ENCODE measurements at regions not wholly inside any gene's neighbourhood (a gene's known extent, or its start where the extent isn't known, plus 50 kb on each side); places are given as distances from the start of the nearest gene placed in this dataset.

DNA sequence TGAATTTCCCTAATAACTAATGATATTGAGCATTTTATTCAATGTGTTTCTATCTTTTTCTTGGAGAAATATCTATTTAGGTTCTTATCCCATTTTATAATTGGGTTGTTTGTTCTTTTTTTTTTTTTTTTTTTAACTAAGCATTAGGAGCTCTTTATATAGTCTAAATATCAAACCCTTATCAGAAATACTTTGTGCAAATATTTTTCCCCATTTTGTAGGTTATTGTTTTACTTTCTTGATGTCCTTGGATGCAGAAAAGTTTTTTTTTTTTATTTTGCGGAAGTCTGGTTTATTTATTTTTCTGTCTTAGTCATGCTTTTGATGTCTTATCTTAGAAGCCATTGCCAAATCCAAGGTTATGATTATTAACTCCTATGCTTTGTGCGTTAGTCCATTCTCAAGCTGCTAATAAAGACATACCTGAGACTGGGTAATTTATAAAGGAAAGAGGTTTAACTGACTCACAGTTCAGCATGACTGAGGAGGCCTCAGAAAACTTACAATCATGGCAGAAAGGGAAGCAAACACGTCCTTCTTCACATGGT, 434.3 kb upstream of the TBX3 start:
- DNase-seq, result no peak
- H3K79me2 ChIP-seq (ENCODE audit: low read length), result no peaks in the 10 kb centered on the region

DNA sequence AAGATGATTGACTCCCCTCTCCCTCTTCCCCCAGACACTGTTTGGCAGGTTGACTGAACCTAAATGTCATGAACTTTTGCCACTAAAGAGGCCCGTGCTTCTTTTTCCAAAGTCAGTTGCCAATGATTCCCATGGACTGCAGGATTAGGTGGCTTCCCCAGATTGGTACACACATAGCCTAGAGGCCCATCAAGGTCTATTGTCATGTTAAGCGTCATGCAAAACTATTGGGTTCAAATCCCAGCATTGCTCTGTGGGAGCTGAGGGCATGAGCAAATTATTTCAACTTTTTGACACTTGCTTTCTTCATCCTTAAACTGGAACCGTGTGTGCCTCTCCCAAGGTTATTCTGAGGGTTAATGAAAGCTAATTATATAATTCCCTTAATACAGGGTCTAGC, 430.2 kb upstream of the TBX3 start:
- no peaks in the 10 kb centered on the region for H4K20me1 ChIP-seq (ENCODE audit: insufficient read depth, low read depth, low read length)
- H3K4me3 ChIP-seq (ENCODE audit: low read length), result no peak overlapping the region
- H3K4me1 ChIP-seq (ENCODE audit: low read length), result no peaks in the 10 kb centered on the region
- H3K4me2 ChIP-seq (ENCODE audit: low read depth, low read length, poor library complexity, severe bottlenecking), result no peak overlapping the region
- no peak for DNase-seq
- no peaks in the 10 kb centered on the region for H3K9me2 ChIP-seq (replicated peaks; ENCODE audit: insufficient read depth, low read length)
- H3K9me3 ChIP-seq (ENCODE audit: low read length), result peaks cover 8% of the 10 kb centered on the region
- H3K36me3 ChIP-seq (ENCODE audit: insufficient read depth, low read length), result no peaks in the 10 kb centered on the region
- no peak overlapping the region for H3K27ac ChIP-seq (ENCODE audit: low read length)
- no peak overlapping the region for H2AFZ ChIP-seq (ENCODE audit: low read length)
- H3K27me3 ChIP-seq (ENCODE audit: low read length), result no peaks in the 10 kb centered on the region
- H3K9ac ChIP-seq (ENCODE audit: low read length), result no peak overlapping the region
- H3K79me2 ChIP-seq (ENCODE audit: low read length), result no peaks in the 10 kb centered on the region

More for the DNA sequence above, 434.3 kb upstream of the TBX3 start:
- Histone ChIP-seq H3K4me3 (ENCODE audit: low read length) (no peak overlapping the region), H3K9me2 (replicated peaks; ENCODE audit: insufficient read depth, low read length) (no peaks in the 10 kb centered on the region), H3K4me1 (ENCODE audit: low read length) (no peaks in the 10 kb centered on the region), H2AFZ (ENCODE audit: low read length) (no peak overlapping the region), H4K20me1 (ENCODE audit: insufficient read depth, low read depth, low read length) (no peaks in the 10 kb centered on the region), H3K27me3 (ENCODE audit: low read length) (no peaks in the 10 kb centered on the region), H3K36me3 (ENCODE audit: insufficient read depth, low read length) (no peaks in the 10 kb centered on the region), H3K9ac (ENCODE audit: low read length) (no peak overlapping the region), H3K27ac (ENCODE audit: low read length) (no peak overlapping the region), H3K9me3 (ENCODE audit: low read length) (peaks cover 3% of the 10 kb centered on the region), H3K4me2 (ENCODE audit: low read depth, low read length, poor library complexity, severe bottlenecking) (no peak overlapping the region)

DNA sequence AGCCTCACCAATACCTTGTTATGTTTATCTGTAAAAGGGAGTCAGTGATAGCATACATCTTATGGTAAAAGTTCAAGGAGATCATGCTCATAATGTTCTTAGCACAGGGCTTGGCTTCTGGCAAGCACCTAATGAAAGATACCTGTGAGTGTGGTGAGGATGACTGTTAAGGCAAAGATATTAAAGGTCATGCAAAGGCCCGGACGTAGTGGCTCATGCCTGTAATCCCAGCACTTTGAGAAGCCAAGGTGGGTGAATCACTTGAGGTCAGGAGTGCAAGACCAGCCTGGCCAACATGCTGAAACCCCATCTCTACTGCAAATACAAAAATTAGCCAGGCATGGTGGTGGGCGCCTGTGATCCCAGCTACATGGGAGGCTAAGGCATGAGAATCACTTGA, 425.9 kb upstream of the TBX3 start:
- Histone ChIP-seq H3K27me3 (ENCODE audit: low read length) (no peaks in the 10 kb centered on the region), H3K4me1 (ENCODE audit: low read length) (no peaks in the 10 kb centered on the region), H3K4me3 (ENCODE audit: low read length) (no peak overlapping the region), H3K9me2 (replicated peaks; ENCODE audit: insufficient read depth, low read length) (no peaks in the 10 kb centered on the region), H3K27ac (ENCODE audit: low read length) (no peak overlapping the region), H3K4me2 (ENCODE audit: low read depth, low read length, poor library complexity, severe bottlenecking) (no peak overlapping the region), H3K79me2 (ENCODE audit: low read length) (no peaks in the 10 kb centered on the region), H2AFZ (ENCODE audit: low read length) (no peak overlapping the region), H4K20me1 (ENCODE audit: insufficient read depth, low read depth, low read length) (no peaks in the 10 kb centered on the region), H3K9me3 (ENCODE audit: low read length) (peaks cover 6% of the 10 kb centered on the region), H3K36me3 (ENCODE audit: insufficient read depth, low read length) (no peaks in the 10 kb centered on the region), H3K9ac (ENCODE audit: low read length) (no peak overlapping the region)
- no peak for DNase-seq

DNA sequence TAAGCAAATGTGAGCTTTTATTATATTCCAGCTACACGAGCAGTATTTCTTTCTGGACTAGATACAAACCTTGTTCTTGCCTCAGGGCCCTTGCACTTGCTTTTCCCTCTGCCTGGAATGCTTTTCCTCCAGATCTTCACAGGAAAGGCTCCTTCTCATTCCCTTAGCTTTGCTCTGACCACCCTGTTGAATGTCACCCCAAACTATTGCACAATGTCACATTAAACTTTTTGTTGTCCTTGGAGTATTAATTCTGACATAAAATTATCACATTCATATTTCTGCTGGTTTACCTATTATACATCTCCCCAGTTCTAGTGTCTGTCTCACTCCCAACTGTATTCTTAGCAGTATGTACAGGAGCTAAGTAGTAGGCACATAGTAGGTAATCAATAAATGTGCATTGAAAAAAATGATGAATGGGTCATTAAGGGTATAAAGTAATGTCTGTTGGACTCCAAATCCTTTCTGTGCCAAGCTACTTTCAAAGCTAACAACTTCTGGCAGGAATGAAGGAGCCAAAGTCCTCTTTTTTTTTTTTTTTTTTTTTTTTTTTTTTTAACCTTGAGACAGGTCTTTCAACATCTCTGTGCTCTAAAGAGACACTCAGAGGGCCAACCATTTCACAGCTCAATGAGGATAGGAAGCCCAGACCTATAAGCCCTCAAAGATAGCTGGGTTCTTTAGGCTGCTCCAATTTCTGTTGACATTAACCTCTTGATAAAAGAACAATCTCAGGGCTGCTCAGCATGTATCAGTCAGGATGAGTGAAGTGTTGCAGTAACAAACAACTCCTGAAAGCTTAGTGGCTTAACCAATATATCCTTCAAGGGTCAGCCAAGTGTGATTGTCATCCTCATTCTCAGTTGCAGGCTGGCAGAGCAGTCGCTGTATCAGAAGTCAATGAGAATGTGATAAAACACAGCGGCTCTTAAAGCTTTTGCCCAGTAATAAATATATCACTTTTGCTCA, 424.4 kb upstream of the TBX3 start:
- no peak overlapping the region for H3K4me2 ChIP-seq (ENCODE audit: low read depth, low read length, poor library complexity, severe bottlenecking)
- no peaks in the 10 kb centered on the region for H3K27me3 ChIP-seq (ENCODE audit: low read length)
- H3K4me1 ChIP-seq (ENCODE audit: low read length), result no peaks in the 10 kb centered on the region
- DNase-seq, result no peak
- H4K20me1 ChIP-seq (ENCODE audit: insufficient read depth, low read depth, low read length), result no peaks in the 10 kb centered on the region
- H3K9me2 ChIP-seq (replicated peaks; ENCODE audit: insufficient read depth, low read length), result no peaks in the 10 kb centered on the region
- H3K9me3 ChIP-seq (ENCODE audit: low read length), result peaks cover 6% of the 10 kb centered on the region
- no peak overlapping the region for H3K9ac ChIP-seq (ENCODE audit: low read length)
- H3K79me2 ChIP-seq (ENCODE audit: low read length), result no peaks in the 10 kb centered on the region
- H3K27ac ChIP-seq (ENCODE audit: low read length), result no peak overlapping the region
- H3K4me3 ChIP-seq (ENCODE audit: low read length), result no peak overlapping the region
- H2AFZ ChIP-seq (ENCODE audit: low read length), result no peak overlapping the region
- H3K36me3 ChIP-seq (ENCODE audit: insufficient read depth, low read length), result no peaks in the 10 kb centered on the region

DNA sequence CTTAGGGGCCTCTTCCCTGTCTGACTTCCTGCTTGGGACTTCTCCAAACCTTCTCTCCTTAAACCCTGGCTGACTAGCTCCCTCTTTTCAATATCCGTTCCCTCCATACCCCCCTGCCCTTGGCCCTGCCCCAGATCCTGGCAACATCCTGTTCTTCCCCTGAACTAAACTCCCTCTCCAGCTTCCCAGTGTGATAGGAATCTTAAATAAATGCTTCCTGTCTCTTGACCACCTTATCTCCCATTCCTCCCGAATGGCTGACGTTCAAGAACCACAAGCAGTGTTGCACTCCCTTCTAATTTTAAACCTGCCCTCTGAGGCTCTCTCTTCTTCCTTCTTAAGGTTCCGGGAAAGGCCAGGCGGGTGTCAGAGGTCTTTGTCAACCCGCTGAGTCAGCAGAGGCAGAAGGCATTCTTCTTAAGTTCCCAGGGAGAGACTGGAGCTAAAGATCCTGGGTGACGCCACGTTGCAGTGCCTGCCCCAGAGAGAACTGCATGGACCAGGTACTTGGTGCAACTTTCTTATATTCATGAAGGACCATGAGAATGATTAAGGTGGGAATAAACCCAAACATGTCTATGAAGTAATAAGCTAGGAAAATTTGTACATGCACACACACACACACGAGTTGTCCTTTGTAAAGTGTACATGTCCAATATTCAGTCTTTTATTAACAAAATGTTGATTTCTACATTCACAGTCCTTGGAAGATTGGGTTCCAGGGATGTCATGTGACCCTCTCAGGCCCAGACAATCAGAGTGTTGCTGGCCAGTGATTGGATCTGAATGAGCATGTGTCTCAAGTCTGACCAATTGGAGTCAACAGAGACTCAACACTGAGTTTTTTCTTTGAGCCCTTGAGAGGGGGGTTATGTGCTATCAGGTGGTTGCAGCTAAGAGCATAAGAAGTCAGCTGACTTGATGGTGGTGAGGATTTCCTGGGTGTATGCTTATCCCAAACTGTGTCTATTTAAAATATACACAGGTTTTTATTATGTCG, 420.2 kb upstream of the TBX3 start:
- H3K27ac ChIP-seq (ENCODE audit: low read length), result no peak overlapping the region
- H3K9me2 ChIP-seq (replicated peaks; ENCODE audit: insufficient read depth, low read length), result no peaks in the 10 kb centered on the region
- no peak overlapping the region for H2AFZ ChIP-seq (ENCODE audit: low read length)
- H3K9me3 ChIP-seq (ENCODE audit: low read length), result no peaks in the 10 kb centered on the region
- no peaks in the 10 kb centered on the region for H3K4me1 ChIP-seq (ENCODE audit: low read length)
- no peak overlapping the region for H3K9ac ChIP-seq (ENCODE audit: low read length)
- DNase-seq, result no peak
- no peaks in the 10 kb centered on the region for H3K36me3 ChIP-seq (ENCODE audit: insufficient read depth, low read length)
- H3K4me2 ChIP-seq (ENCODE audit: low read depth, low read length, poor library complexity, severe bottlenecking), result no peak overlapping the region
- H3K4me3 ChIP-seq (ENCODE audit: low read length), result no peak overlapping the region
- no peaks in the 10 kb centered on the region for H3K27me3 ChIP-seq (ENCODE audit: low read length)
- H4K20me1 ChIP-seq (ENCODE audit: insufficient read depth, low read depth, low read length), result no peaks in the 10 kb centered on the region
- H3K79me2 ChIP-seq (ENCODE audit: low read length), result no peaks in the 10 kb centered on the region

DNA sequence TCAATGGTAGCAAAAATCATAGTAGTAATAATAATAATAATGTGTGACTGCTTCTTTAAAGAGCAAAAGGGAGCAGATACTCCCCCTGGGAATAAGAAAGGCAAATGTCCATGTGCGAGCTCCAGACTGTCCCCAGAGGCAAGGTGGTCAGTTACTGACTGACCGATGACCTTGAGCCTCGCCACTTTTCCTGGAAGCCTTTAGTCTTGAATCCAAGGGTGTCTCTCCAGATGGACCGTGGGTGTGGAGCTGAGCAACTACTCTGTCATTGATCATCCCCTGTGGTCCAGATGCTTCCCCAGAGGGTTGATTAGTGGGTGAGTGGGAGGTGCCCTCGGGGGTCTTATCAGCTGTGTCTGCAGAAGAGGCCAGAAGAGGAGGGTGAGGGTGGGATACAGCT, 418.5 kb upstream of the TBX3 start:
- DNase-seq, result no peak
- peaks cover 6% of the 10 kb centered on the region; the same call in 1 of the 2 replicates for H3K9me3 ChIP-seq (ENCODE audit: low read length)

DNA sequence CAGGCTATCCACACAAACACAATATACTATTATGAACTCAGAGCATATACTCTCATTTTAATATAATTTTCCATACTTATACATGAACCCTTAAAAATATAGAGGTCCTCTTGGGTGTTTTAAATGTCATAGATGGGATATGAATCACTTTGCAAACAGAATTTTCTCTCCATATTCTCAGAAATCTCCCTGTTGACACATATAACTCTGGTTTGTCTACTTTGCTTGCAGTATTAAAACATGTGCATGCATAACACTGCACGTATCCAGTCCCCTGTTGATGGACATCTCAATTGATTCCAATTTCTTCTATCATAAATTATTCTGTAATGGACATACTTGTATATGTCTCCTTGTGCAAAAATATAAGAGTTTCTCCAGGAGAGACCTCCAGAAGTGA, 417.5 kb upstream of the TBX3 start:
- Histone ChIP-seq H3K4me2 (ENCODE audit: low read depth, low read length, poor library complexity, severe bottlenecking) (no peak overlapping the region), H4K20me1 (ENCODE audit: insufficient read depth, low read depth, low read length) (no peaks in the 10 kb centered on the region), H3K4me1 (ENCODE audit: low read length) (no peaks in the 10 kb centered on the region), H3K9me3 (ENCODE audit: low read length) (peaks cover 6% of the 10 kb centered on the region; the same call in 1 of the 2 replicates), H2AFZ (ENCODE audit: low read length) (no peak overlapping the region), H3K9me2 (replicated peaks; ENCODE audit: insufficient read depth, low read length) (no peaks in the 10 kb centered on the region), H3K36me3 (ENCODE audit: insufficient read depth, low read length) (no peaks in the 10 kb centered on the region), H3K27ac (ENCODE audit: low read length) (no peak overlapping the region), H3K79me2 (ENCODE audit: low read length) (no peaks in the 10 kb centered on the region), H3K4me3 (ENCODE audit: low read length) (no peak overlapping the region), H3K9ac (ENCODE audit: low read length) (no peak overlapping the region), H3K27me3 (ENCODE audit: low read length) (no peaks in the 10 kb centered on the region)
- no peak for DNase-seq

More for the DNA sequence above, 418.5 kb upstream of the TBX3 start:
- H2AFZ ChIP-seq (ENCODE audit: low read length), result no peak overlapping the region
- no peaks in the 10 kb centered on the region for H3K4me1 ChIP-seq (ENCODE audit: low read length)
- H3K79me2 ChIP-seq (ENCODE audit: low read length), result no peaks in the 10 kb centered on the region
- H3K27me3 ChIP-seq (ENCODE audit: low read length), result no peaks in the 10 kb centered on the region
- no peak overlapping the region for H3K27ac ChIP-seq (ENCODE audit: low read length)
- H3K9me2 ChIP-seq (replicated peaks; ENCODE audit: insufficient read depth, low read length), result no peaks in the 10 kb centered on the region
- H4K20me1 ChIP-seq (ENCODE audit: insufficient read depth, low read depth, low read length), result no peaks in the 10 kb centered on the region
- no peaks in the 10 kb centered on the region for H3K36me3 ChIP-seq (ENCODE audit: insufficient read depth, low read length)
- no peak overlapping the region for H3K4me3 ChIP-seq (ENCODE audit: low read length)
- H3K4me2 ChIP-seq (ENCODE audit: low read depth, low read length, poor library complexity, severe bottlenecking), result no peak overlapping the region
- H3K9ac ChIP-seq (ENCODE audit: low read length), result no peak overlapping the region

DNA sequence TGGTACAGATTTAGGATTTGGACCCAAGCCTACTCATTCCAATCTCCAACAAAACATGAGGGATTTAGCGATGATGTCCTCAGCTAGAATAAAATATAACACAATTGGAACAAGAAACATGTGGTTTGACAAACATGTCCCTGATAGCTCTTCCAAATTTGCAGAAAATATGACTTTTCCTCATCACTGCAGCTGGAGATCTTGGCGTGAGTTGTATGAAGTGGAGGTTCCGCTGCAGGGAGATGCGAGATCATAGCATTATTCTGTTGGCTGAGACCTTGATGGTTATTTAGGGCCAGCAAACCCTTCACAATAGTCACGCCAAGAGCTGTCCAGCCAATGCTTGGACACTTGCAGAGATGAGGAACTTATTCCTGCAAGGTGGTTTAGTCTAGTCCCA, 413.4 kb upstream of the TBX3 start:
- H3K4me3 ChIP-seq (ENCODE audit: low read length), result no peak overlapping the region
- no peak overlapping the region for H2AFZ ChIP-seq (ENCODE audit: low read length)
- H3K27me3 ChIP-seq (ENCODE audit: low read length), result no peaks in the 10 kb centered on the region
- no peak overlapping the region for H3K4me2 ChIP-seq (ENCODE audit: low read depth, low read length, poor library complexity, severe bottlenecking)
- H3K9me2 ChIP-seq (replicated peaks; ENCODE audit: insufficient read depth, low read length), result no peaks in the 10 kb centered on the region
- no peaks in the 10 kb centered on the region for H4K20me1 ChIP-seq (ENCODE audit: insufficient read depth, low read depth, low read length)
- no peak for DNase-seq
- H3K9me3 ChIP-seq (ENCODE audit: low read length), result peaks cover 6% of the 10 kb centered on the region; the same call in 1 of the 2 replicates
- no peak overlapping the region for H3K27ac ChIP-seq (ENCODE audit: low read length)
- H3K4me1 ChIP-seq (ENCODE audit: low read length), result no peaks in the 10 kb centered on the region
- no peaks in the 10 kb centered on the region for H3K79me2 ChIP-seq (ENCODE audit: low read length)
- no peak overlapping the region for H3K9ac ChIP-seq (ENCODE audit: low read length)
- no peaks in the 10 kb centered on the region for H3K36me3 ChIP-seq (ENCODE audit: insufficient read depth, low read length)

All from Karpas-422 (cell line).